Naive thymus-derived CD4-positive, alpha-beta T cell (primary cell): ENCODE measurements at regions not wholly inside any gene's neighbourhood (a gene's known extent, or its start where the extent isn't known, plus 50 kb on each side); places are given as distances from the start of the nearest gene placed in this dataset.

Experiments
- ATAC-seq: fragments of 150-1000 bp; cut with Tn5 transposase; 2 replicates; pipeline ENCODE4 v1.10.0; 2021; ENCODE audit warnings: mild to moderate bottlenecking, moderate library complexity
- CTCF ChIA-PET: fragments of 350-600 bp; sonication (Branson Sonifier 250); formaldehyde crosslinking; loops from one replicate; lab custom pipeline; 2021; ENCODE audit warnings: antibody characterized with exemption; lab: Charles Lee
- POLR2A ChIA-PET: fragments of 350-600 bp; sonication (Branson Sonifier 250); formaldehyde crosslinking; loops from one replicate; lab custom pipeline; 2021; ENCODE audit warnings: antibody characterized with exemption, inconsistent platforms; lab: Charles Lee
- DNase-seq, 9 donors: peaks; one replicate each; pipeline versions ENCODE4 v3.0.0 to v3.0.0-alpha.2; 2020 to 2022; ENCODE audit warnings: mixed read lengths in 1 of 9
- H3K27ac ChIP-seq: one replicate; pipeline ENCODE4 v1.7.0; 2013; ENCODE audit warnings: mild to moderate bottlenecking, low read depth, low read length, moderate library complexity
- H3K27me3 ChIP-seq, 2 donors: one replicate each; pipeline ENCODE4 v1.7.0; 2013; ENCODE audit warnings: low read length in 2 of 2, mild to moderate bottlenecking in 2 of 2, moderate library complexity in 2 of 2; ENCODE audit not compliant: control insufficient read depth in 2 of 2, insufficient read depth in 2 of 2
- H3K36me3 ChIP-seq, 3 experiments: 1 replicate in 2 of 3; 2 replicates in 1 of 3; pipeline ENCODE4 v1.7.0; 2013; ENCODE audit warnings: low read length in 3 of 3, mild to moderate bottlenecking in 3 of 3, moderate library complexity in 1 of 3; ENCODE audit not compliant: insufficient read depth in 3 of 3, control insufficient read depth in 2 of 3
- H3K4me1 ChIP-seq, 2 donors: one replicate each; pipeline ENCODE4 v1.7.0; 2013; ENCODE audit warnings: low read length in 2 of 2, mild to moderate bottlenecking in 2 of 2, moderate library complexity in 1 of 2; ENCODE audit not compliant: control insufficient read depth in 2 of 2, insufficient read depth in 2 of 2
- H3K4me3 ChIP-seq: 2 replicates; pipeline ENCODE4 v1.7.0; 2013; ENCODE audit warnings: mild to moderate bottlenecking, low read length
- H3K9me3 ChIP-seq, 3 experiments: 1 replicate in 2 of 3; 2 replicates in 1 of 3; pipeline ENCODE4 v1.7.0; 2013; ENCODE audit warnings: low read length in 3 of 3; ENCODE audit not compliant: control insufficient read depth in 2 of 3
- H3K27ac Mint-ChIP-seq, 9 donors: one replicate each; pipeline ENCODE4 v1.8.0; 2020 to 2022; ENCODE audit warnings: mixed read lengths in 9 of 9, mild to moderate bottlenecking in 8 of 9, moderate library complexity in 5 of 9, inconsistent platforms in 2 of 9
- H3K27me3 Mint-ChIP-seq, 5 donors: one replicate each; pipeline ENCODE4 v1.8.0; 2021 to 2022; ENCODE audit warnings: mixed read lengths in 5 of 5, mild to moderate bottlenecking in 1 of 5
- H3K36me3 Mint-ChIP-seq, 5 donors: one replicate each; pipeline ENCODE4 v1.8.0; 2020 to 2022; ENCODE audit warnings: mixed read lengths in 5 of 5, mild to moderate bottlenecking in 3 of 5, inconsistent platforms in 1 of 5
- H3K4me1 Mint-ChIP-seq, 7 donors: one replicate each; pipeline ENCODE4 v1.8.0; 2020 to 2022; ENCODE audit warnings: mixed read lengths in 7 of 7, mild to moderate bottlenecking in 3 of 7, inconsistent platforms in 1 of 7
- H3K4me3 Mint-ChIP-seq, 10 donors: one replicate each; pipeline ENCODE4 v1.8.0; 2020 to 2022; ENCODE audit warnings: mild to moderate bottlenecking in 10 of 10, mixed read lengths in 10 of 10, moderate library complexity in 6 of 10, inconsistent platforms in 2 of 10
- H3K9me3 Mint-ChIP-seq, 11 donors: one replicate each; pipeline ENCODE4 v1.8.0; 2020 to 2022; ENCODE audit warnings: mixed read lengths in 11 of 11, mild to moderate bottlenecking in 4 of 11, inconsistent platforms in 1 of 11, moderate library complexity in 1 of 11
- intact Hi-C, 2 donors: fragments of 100-400 bp; cut with micrococcal nuclease; formaldehyde crosslinking; loops; one replicate each; pipeline ENCODE4 v1.15.1; 2023

GRCh38 chr5:27590503-27590902, 552.1 kb upstream of the CDH9 start:
- intact Hi-C loops, result no loop called here
- Mint-ChIP-seq H3K4me3 (no peak overlapping the region), H3K36me3 (no peaks in the 10 kb centered on the region), H3K4me1 (no peaks in the 10 kb centered on the region), H3K27ac (no peak overlapping the region), H3K27me3 (no peaks in the 10 kb centered on the region), H3K9me3 (peaks cover 5 to 30% (median 12%) of the 10 kb centered on the region in 11 donors)
- H3K4me3 ChIP-seq, result no peak overlapping the region
- POLR2A ChIA-PET, result no interaction called here
- CTCF ChIA-PET, result no interaction called here
- no peaks in the 10 kb centered on the region for H3K36me3 ChIP-seq
- no peaks in the 10 kb centered on the region for H3K27me3 ChIP-seq
- H3K4me1 ChIP-seq, result no peaks in the 10 kb centered on the region
- H3K9me3 ChIP-seq, result peaks cover 0 to 5% (median 0%) of the 10 kb centered on the region in 3 experiments
- no peak for ATAC-seq
- no peak for DNase-seq
- H3K27ac ChIP-seq, result no peak overlapping the region

- no peaks in the 10 kb centered on the region for H3K27me3 Mint-ChIP-seq
- no peak overlapping the region for H3K27ac ChIP-seq
- CTCF ChIA-PET, result no interaction called here
- H3K4me3 Mint-ChIP-seq, result no peak overlapping the region
- H3K4me1 ChIP-seq, result no peaks in the 10 kb centered on the region
- H3K36me3 ChIP-seq, result no peaks in the 10 kb centered on the region
- POLR2A ChIA-PET, result no interaction called here
- no peaks in the 10 kb centered on the region for H3K36me3 Mint-ChIP-seq
- ATAC-seq, result no peak
- peaks cover 0 to 17% (median 3%) of the 10 kb centered on the region in 11 donors for H3K9me3 Mint-ChIP-seq
- no peaks in the 10 kb centered on the region for H3K4me1 Mint-ChIP-seq
- H3K27me3 ChIP-seq, result no peaks in the 10 kb centered on the region
- intact Hi-C loops, result no loop called here
- H3K4me3 ChIP-seq, result no peak overlapping the region
- no peak for DNase-seq
- H3K9me3 ChIP-seq, result no peaks in the 10 kb centered on the region
- H3K27ac Mint-ChIP-seq, result no peak overlapping the region
Measured at GRCh38 chr5:27578279-27578678, 539.9 kb upstream of the CDH9 start.

- H3K9me3 ChIP-seq, result no peaks in the 10 kb centered on the region
- DNase-seq (no peak), ATAC-seq (no peak)
- Mint-ChIP-seq H3K4me1 (no peaks in the 10 kb centered on the region), H3K27ac (no peak overlapping the region), H3K36me3 (no peaks in the 10 kb centered on the region), H3K9me3 (peaks cover 0 to 9% (median 2%) of the 10 kb centered on the region in 11 donors), H3K27me3 (no peaks in the 10 kb centered on the region), H3K4me3 (no peak overlapping the region)
- intact Hi-C loops, result no loop called here
- POLR2A ChIA-PET, result no interaction called here
- H3K4me1 ChIP-seq, result no peaks in the 10 kb centered on the region
- H3K27me3 ChIP-seq, result no peaks in the 10 kb centered on the region
- no peaks in the 10 kb centered on the region for H3K36me3 ChIP-seq
- CTCF ChIA-PET, result no interaction called here
- H3K4me3 ChIP-seq, result no peak overlapping the region
- no peak overlapping the region for H3K27ac ChIP-seq
Measured at GRCh38 chr5:27571681-27572080, 533.3 kb upstream of the CDH9 start.

- intact Hi-C loops, result no loop called here
- no peak for ATAC-seq
- POLR2A ChIA-PET, result no interaction called here
- Mint-ChIP-seq H3K36me3 (no peaks in the 10 kb centered on the region), H3K4me1 (no peaks in the 10 kb centered on the region), H3K9me3 (peaks cover 0 to 4% (median 0%) of the 10 kb centered on the region in 11 donors), H3K27me3 (no peaks in the 10 kb centered on the region), H3K4me3 (no peak overlapping the region), H3K27ac (no peak overlapping the region)
- no peak overlapping the region for H3K4me3 ChIP-seq
- DNase-seq, result no peak
- H3K4me1 ChIP-seq, result no peaks in the 10 kb centered on the region
- CTCF ChIA-PET, result interaction anchor here (0.7 kb wide), 1 partner anchor 924 kb away, joined by 3 read pairs; no protein-coding TSS in a partner anchor
- no peak overlapping the region for H3K27ac ChIP-seq
- H3K27me3 ChIP-seq, result no peaks in the 10 kb centered on the region
- no peaks in the 10 kb centered on the region for H3K9me3 ChIP-seq
- no peaks in the 10 kb centered on the region for H3K36me3 ChIP-seq
Measured at GRCh38 chr5:27568811-27569210, 530.4 kb upstream of the CDH9 start.

GRCh38 chr5:27561408-27561807, 523.0 kb upstream of the CDH9 start:
- Histone ChIP-seq H3K27ac (no peak overlapping the region), H3K4me1 (no peaks in the 10 kb centered on the region), H3K4me3 (no peak overlapping the region), H3K36me3 (no peaks in the 10 kb centered on the region), H3K27me3 (no peaks in the 10 kb centered on the region), H3K9me3 (no peaks in the 10 kb centered on the region)
- peaks cover 0 to 8% (median 5%) of the 10 kb centered on the region in 11 donors for H3K9me3 Mint-ChIP-seq
- no peak overlapping the region for H3K4me3 Mint-ChIP-seq
- DNase-seq (no peak), ATAC-seq (no peak)
- H3K27me3 Mint-ChIP-seq, result no peaks in the 10 kb centered on the region
- CTCF ChIA-PET, result no interaction called here
- no peaks in the 10 kb centered on the region for H3K36me3 Mint-ChIP-seq
- H3K4me1 Mint-ChIP-seq, result no peaks in the 10 kb centered on the region
- H3K27ac Mint-ChIP-seq, result no peak overlapping the region
- POLR2A ChIA-PET, result no interaction called here
- intact Hi-C loops, result no loop called here

- ATAC-seq (no peak), DNase-seq (no peak)
- Histone ChIP-seq H3K4me3 (no peak overlapping the region), H3K27ac (no peak overlapping the region), H3K27me3 (no peaks in the 10 kb centered on the region), H3K4me1 (no peaks in the 10 kb centered on the region), H3K9me3 (peaks cover 0 to 6% (median 0%) of the 10 kb centered on the region in 3 experiments), H3K36me3 (no peaks in the 10 kb centered on the region)
- H3K4me1 Mint-ChIP-seq, result peaks cover 0 to 3% (median 0%) of the 10 kb centered on the region in 7 donors
- no peak overlapping the region for H3K27ac Mint-ChIP-seq
- ChIA-PET CTCF (no interaction called here), POLR2A (no interaction called here)
- H3K27me3 Mint-ChIP-seq, result no peaks in the 10 kb centered on the region
- intact Hi-C loops, result no loop called here
- no peaks in the 10 kb centered on the region for H3K36me3 Mint-ChIP-seq
- no peak overlapping the region for H3K4me3 Mint-ChIP-seq
- H3K9me3 Mint-ChIP-seq, result peaks cover 0 to 27% (median 9%) of the 10 kb centered on the region in 11 donors
Measured at GRCh38 chr5:27548484-27548883, 510.1 kb upstream of the CDH9 start.

GRCh38 chr5:27535031-27535557, 496.7 kb upstream of the CDH9 start:
- Mint-ChIP-seq H3K27ac (no peak overlapping the region), H3K4me1 (no peaks in the 10 kb centered on the region), H3K4me3 (no peak overlapping the region), H3K9me3 (peaks cover 0 to 28% (median 3%) of the 10 kb centered on the region in 11 donors), H3K36me3 (no peaks in the 10 kb centered on the region), H3K27me3 (no peaks in the 10 kb centered on the region)
- Histone ChIP-seq H3K4me1 (no peaks in the 10 kb centered on the region), H3K27ac (no peak overlapping the region), H3K4me3 (no peak overlapping the region), H3K36me3 (no peaks in the 10 kb centered on the region), H3K27me3 (no peaks in the 10 kb centered on the region), H3K9me3 (no peaks in the 10 kb centered on the region)
- intact Hi-C loops, result no loop called here
- ATAC-seq, result no peak
- DNase-seq, result no peak
- POLR2A ChIA-PET, result no interaction called here
- CTCF ChIA-PET, result no interaction called here
